Renal cortex interstitium (tissue), 11 donors: ENCODE measurements at regions not wholly inside any gene's neighbourhood (a gene's known extent, or its start where the extent isn't known, plus 50 kb on each side); places are given as distances from the start of the nearest gene placed in this dataset.
"Not testable (repeated sequence)": the region's sequence is repeated elsewhere in the genome, so short reads cannot be mapped to it uniquely, and the experiment has no call there.

ENCODE experiments used
- DNase-seq, 11 donors: peaks; one replicate each; pipeline ENCODE4 v3.0.0-alpha.2; 2013; ENCODE audit warnings: low read depth in 9 of 11, low spot score in 4 of 11; ENCODE audit errors: extremely low read depth in 1 of 11

DNA sequence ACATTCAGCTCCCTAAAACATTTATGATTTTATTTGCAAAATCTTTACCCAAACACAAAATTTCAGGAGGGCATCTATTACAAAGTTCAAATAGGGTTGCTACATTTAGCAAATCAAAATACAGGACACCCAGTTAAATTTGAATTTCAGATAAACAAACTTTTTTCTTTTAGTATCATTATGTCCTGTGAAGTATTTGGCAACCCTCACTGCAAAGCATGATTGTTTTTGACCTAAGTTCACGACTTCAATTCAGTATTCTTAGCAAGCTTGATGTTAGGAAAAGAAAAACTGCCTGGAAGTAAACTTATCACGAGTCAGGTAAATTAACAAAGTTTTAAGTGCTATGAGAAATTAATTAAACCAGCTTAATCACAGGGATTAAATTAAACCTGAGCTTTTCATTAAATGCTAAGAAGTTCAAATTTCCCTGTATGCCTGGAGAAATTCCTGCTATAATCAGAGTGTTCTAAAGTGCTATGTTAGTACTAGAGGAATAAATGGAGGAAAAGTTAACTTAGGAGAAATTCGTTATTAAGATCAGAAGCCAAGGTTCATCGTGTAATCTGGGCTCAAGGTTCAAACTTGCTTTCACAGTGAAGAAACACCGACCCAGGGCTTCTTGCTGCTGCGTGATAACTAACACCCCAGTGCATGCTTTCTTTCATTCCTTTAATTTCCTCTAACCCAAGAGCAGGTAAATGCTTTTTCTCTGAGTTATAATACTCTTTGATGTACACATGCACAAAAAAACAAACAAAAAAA lies 298.1 kb downstream of the FOXO1 start:
- no peak for DNase-seq

DNA sequence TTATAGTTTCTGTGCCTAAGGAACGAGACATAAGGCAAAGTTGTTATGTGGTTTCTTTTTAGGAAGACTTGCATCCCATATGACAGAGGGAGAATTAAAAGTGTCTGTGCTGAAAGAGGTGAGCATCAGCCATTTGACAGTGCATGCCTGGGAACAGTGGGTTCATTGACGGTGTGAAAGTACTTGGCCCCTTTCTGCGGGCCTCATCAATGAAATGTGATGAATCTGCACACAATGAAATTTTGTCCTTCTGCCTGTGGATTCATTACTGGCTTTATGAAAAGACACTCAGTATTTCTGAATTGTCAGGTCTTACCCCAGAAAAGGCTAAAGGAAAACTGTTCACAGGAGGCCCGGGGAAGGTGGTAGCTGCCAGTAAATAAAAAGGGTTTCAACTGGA lies 295.8 kb downstream of the FOXO1 start:
- no peak for DNase-seq

DNA sequence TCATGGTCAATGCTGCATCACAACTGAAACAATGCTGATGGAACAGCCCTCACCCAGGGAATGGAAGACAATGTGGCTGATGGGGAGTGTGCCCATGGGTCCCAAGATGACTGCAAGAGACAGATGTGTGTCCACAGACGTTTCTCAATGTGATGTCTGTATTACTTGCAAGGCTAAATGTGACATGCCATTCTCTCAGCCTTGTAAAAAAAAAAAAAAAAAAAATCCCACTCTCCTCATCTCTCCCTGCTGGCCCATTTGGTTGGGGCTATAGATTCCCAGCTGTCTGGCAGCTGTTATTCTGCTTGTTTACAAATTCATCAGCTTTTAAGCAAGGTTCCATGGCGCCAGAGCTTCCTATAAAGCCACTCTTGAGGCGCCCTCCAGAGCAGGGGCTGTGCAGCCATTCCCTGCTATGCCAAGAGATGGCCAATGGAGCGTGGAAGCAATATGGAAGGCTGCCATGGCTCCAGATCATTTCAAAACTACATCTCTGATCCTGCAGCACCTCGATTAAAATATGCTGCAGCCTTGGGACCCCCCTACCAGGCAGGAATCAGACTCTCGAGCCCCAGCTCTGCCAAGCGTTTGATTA lies 294.8 kb downstream of the FOXO1 start:
- no peak for DNase-seq

DNA sequence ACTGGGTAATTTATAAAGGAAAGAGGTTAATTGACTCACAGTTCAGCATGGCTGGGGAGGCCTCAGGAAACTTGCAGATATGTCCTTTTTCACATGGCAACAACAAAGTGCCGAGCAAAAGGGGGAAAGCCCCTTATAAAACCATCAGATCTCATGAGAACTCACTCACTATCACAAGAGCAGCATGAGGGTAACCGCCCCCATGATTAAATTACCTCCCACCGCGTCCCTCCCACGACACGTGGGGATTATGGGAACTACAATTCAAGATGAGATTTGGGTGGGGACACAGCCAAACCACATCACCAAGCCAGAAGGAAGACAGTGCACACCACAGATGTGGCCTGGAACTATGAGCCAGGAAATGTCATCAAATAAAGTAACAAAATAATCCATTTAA lies 292.8 kb downstream of the FOXO1 start:
- DNase-seq, result not testable (repeated sequence)

DNA sequence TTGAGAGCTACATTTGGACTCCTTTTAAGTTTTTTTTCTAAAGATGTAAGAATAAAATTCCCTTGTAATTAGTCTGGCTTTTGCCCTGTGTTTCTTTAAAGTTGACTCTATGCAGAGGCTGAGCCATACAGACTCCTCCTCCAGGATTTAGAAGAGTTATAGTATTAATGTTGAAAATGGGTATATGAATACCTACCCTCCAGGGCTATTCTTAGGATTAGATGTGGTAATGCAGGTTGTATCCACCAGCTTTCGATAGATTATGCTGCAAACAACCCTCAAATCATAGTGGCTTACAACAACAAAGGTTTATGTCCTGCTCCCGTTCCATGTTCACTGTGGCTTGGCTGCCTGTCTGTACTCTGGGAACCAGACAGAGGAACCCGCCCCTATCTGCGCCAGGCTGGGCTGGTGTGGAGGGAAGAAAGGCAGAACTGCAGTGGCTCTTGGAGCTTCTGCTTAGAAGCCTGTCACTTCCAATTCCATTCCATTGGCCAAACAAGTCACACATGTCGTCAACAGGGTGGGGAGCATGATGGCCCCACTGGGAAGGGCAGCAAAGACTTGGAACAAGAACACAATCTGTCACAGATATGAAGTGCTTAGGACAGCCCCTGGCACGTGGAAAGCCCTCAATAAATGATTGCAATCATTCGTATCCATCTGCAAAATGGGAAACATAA lies 290.8 kb downstream of the FOXO1 start:
- no peak for DNase-seq

DNA sequence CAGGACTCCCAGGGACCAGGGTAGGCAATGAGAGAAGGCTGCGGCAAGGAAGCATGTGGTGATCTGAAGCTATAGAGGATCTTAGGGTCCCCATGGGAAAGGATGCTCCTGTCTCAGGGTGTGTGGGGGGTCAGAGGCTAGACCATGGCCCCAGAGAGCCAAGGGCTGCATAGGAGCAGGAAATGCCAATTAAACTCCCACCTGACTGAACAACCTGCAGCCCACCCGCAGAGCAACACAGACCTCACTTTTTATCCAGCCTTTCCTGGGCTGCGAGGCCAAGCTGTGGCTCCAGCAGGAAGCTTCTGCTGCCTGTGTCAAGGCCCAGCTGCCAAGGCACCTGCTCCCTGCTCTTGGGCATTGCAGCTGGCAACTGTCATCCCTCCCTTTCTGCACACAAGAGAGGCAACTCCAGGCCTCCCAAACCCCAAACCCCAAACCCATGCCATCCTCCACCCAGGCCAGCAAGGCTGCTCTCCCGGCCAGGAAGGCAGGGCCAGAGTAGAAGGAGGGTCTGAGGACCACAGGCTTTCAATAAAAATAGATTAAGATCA lies 290.1 kb downstream of the FOXO1 start:
- DNase-seq, result no peak

DNA sequence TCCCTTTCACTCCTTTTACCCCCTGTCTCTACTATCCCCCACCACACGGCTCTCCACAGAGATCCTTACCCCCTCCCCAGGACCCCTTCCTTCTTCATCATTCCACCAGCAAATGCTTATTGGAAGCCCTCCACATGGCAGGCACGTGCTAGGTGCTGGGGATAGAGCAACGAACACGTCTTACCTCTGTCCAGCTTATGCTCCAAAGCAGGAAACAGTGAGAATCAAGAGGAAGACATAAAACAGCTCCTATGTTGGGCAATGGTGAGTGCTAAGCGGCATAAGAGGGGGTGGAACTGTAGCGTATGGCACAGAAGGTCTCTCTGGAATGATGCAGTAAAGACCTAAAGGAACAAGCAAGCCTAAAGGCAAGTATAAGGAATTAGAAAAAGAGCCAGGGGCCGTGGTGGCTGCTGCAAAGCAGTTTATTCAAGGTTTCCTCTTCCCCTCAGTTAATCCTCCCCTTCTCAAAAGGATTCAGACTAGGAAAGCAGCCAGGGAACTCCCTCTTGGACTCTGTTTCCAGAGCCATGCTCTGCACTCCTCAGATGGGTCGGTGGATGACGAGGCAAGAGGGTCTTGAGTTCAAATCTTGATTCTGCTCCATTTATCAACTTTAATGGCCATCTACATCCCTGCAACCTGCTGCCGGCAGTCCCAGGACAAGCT lies 289.4 kb downstream of the FOXO1 start:
- no peak for DNase-seq

DNA sequence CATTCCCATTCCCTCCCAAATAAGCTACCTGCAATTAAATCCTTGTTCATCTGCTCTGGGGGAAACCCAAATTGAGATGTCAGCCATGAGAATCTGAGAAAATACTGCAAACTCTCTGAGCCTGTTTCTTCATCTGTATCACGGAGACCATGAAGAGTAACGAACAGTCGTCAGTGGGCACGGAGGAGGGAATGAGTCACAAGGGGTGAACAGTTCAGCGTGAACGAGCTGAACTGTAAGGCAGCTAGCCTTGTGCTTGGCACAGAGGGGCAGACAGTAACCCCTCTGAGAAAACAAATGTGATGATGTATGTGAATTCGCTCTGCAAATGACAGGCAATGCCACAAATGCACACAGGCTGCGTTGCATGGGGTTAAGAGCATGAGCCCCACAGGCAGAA lies 288.7 kb downstream of the FOXO1 start:
- DNase-seq, result no peak

DNA sequence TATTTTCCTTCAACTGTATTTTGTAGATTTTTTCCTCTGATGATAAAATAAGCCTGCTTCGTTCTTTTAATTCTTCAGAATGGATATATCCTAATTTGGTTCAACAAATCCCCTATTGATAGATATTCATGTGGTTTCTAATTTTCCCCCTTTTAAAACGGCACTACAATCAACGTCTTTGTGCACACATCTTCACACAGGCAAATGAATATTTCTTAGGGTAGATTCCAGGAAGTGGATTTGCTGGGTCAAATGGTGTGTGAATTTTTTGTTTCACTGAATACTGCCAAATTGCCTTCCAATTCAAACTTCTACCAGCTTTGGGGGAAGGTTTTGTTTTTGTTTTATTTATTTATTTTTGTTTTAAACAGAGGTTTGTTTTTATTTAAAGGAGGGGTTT lies 287.2 kb downstream of the FOXO1 start:
- DNase-seq, result no peak

DNA sequence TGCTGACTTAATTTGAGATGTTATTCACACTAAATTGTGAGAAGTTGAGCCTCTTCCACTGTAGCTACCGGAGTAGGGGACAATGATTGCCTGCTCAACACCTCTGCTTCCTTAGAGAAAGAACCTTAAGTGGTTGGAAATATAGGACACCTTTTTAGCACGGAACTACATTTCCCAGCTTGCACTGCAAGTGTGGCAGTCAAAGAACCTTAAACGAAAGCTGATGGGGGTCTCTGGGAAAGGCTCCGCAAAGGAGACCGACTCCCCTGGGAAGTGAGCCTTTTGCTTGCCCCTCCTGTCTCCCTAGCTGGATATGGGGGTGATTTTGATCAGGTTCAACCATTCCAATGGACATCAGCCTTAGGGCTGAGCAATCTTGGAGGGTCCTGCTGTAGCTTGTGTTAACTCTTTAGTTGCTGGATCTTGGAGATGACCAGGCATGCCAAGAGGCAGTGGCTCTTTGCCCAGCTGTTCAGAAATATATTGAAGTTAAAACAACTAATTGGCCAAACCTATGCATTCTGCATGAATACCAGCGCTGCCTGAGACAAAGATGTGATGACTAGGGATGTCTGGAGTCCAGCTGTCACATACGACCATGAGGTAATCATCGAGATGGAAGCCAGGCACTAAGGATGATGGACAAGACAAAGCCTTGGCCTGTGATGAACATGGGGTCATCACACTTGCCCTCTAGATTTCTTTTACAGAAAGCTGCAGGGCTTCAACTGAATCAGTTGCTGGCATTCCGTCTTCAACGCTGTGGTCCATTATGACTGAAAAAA lies 286.5 kb downstream of the FOXO1 start:
- no peak for DNase-seq

DNA sequence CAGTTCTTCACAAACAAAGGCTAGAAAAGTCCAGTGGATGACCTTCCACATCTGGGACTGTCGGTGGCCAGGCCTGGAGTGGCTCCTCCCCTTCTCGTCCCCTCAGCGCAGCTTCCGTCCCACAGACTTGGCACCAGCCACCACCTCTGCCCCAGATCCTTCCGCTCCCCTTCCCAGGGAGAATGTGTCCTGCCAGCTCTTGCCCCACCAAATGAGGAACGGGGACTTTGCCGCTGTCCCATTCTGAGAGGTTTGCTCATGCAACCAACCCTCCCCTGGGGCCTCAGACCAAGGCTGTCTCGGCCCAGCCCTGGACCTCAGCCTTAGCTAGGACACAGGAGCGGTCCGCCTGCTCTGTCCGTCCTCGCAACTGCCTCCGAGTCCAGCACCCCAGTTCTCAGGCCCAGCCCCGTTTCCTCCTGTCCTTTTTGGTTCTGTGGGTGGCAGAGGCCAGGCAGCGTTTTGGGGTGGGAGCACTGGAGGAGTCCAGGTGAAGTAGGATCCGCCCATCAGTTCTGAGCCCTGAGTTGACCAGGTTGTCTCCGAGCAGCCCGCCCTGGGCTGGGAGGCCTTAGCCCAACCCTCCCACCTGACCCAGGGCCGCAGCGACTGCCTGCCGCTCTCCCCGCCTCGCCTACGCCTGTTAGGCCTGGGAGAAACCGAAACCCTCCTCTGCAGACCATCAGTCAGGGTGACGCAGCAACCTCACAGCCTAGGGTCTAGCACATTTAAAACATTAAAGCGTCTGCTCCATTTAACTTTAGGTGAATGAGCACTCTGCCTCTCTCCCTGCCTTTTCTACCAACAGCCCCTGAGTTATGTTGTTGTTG lies 284.3 kb downstream of the FOXO1 start:
- DNase-seq, result no peak

DNA sequence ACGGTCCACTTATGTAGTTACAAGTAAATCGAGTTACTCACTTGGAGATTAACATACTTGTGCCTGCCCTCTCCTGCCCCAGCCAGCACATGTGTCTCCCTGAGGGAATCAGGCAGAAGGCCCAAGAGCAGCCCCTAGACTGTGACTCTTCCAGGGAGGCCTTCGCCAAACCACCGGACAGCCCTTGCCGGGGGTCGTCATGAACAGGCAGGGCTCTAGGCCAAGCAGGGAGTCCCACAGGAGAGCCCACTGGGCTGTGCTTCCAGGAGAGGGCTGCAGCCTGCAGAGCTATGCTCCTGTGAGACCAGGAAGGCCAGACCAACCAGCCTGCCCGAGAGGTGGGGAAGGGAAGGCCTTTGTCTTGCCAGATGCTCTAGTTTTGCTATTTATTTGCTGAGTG lies 283.3 kb downstream of the FOXO1 start:
- DNase-seq, result no peak

DNA sequence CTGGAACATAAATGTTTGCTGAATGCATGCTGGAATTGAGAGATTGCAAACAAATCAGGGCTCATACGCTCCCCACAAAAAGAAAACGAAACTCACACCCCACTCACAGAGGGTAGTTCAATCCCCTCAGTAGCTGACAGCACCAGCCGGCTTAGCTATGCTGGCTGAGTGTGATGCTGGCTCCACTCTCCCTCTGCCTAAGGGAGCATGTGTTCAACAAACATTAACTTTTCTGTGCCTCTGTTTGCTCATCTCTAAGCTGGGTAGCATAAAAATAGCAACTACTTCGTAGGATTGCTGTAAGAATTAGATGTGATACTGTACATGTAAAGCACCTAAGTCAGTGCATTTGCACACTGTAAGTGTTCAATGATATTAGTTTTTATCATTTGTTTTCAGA lies 282.6 kb downstream of the FOXO1 start:
- no peak for DNase-seq

DNA sequence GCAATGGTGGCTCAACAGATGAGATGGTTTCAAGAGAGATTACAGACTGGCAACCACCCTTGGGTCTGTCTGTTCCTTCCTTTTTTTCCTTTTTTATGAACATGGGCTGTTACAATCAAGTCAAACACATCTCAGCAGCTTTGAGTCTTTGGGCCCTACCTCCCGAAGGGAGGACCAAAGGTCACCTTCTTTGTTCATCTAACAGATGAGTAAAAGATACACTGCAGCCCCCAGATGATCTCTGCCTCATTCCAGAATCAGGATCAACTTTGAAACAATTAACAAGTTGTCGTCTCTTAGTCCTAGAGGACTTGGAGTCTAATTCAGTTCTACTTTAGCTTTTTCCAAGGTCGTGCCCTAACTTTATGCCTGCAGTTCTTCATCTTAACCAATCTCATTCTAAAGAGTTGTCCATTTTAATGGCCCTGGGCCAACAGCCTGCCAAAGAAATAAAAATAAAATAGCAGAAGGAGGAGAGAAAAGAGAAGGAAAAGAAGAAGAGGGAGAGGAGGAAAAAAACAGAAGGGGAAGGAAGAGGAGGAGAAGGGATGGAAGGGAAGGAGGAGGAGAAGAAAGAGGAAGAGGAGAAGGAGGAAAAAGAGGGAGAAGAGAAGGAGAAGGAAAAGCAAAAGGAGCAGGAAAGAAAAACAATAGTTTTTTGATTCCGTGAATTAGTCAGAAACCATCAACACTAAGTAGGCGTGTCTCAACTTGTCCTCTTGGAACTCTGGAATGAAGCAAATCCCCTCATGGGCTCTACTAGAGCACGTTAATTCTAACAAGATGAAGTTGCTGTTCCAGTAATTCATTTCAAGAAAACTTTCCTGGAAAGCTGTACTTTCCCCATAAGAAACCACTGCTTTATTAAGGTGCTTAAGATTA lies 281.2 kb downstream of the FOXO1 start:
- no peak for DNase-seq

DNA sequence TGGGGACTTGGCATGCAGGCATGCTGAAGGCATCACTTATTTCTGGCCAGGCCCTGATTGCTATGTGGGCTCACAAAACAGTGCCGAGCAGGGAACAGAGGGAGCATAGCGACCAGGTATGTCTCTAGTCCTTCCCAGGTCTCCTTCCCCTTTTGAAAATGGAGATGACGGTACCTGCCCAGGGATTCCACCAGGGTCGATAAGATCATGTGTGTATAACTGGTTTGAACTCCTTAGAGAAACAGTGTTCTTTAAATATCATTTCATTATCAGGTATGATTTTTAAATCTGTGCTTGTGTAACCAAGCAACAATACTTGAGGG lies 280.6 kb downstream of the FOXO1 start:
- DNase-seq, result no peak

DNA sequence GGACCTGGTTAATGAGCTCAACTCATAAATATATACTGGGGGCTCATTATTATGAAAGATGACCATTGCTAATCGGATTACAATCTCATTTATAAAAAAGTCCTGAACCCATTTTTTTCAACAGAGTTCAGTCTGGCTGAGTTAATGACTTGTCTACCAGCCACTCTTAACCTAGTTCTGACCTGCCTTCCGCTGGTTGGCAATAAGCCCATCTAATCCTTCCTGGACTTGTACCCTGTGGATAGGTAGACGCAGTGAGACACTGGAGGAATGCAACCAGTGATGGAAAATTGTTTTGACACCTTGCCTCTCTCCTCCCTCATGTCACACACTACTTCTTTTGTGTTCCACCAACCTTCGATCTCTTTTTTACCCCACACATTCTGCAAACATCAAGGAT lies 279.9 kb downstream of the FOXO1 start:
- DNase-seq, result no peak

DNA sequence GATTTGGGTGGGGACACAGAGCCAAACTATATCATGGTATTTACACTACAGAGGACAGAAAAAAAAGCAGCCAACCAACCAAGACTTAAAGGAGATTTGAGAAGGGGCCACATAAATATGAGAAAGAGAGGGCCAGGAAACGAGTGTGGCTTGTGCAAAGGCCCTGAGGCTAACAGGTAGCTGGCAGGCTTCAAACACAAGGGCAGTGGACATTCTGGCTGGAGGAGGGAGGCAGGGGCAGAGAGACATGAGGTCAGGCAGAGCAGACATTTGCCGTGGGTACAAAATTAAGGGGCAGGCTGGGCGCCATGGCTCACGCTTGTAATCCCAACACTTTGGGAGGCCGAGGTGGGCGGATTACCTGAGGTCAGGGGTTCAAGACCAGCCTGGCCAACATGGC lies 278.7 kb downstream of the FOXO1 start:
- no peak for DNase-seq
